D721Med (cell line): ENCODE measurements at regions not wholly inside any gene's neighbourhood (a gene's known extent, or its start where the extent isn't known, plus 50 kb on each side); places are given as distances from the start of the nearest gene placed in this dataset.

Source experiments
- DNase-seq: peaks from one replicate; pipeline ENCODE4 v3.0.0; 2011; ENCODE audit warnings: low spot score; ENCODE audit not compliant: insufficient read length
- FAIRE-seq: peaks from 2 replicates; lab custom pipeline; 2011; peaks lifted over from hg19 to GRCh38; lab: Jason Lieb, UNC
- TF ChIP-seq, protein P1 (sequence below): IDR thresholded peaks from 2 replicates; pipeline ENCODE4 v1.5.1; 2012; ENCODE audit warnings: mild to moderate bottlenecking, control low read depth; ENCODE audit not compliant: insufficient read depth; ENCODE audit errors: missing control alignments

DNA sequence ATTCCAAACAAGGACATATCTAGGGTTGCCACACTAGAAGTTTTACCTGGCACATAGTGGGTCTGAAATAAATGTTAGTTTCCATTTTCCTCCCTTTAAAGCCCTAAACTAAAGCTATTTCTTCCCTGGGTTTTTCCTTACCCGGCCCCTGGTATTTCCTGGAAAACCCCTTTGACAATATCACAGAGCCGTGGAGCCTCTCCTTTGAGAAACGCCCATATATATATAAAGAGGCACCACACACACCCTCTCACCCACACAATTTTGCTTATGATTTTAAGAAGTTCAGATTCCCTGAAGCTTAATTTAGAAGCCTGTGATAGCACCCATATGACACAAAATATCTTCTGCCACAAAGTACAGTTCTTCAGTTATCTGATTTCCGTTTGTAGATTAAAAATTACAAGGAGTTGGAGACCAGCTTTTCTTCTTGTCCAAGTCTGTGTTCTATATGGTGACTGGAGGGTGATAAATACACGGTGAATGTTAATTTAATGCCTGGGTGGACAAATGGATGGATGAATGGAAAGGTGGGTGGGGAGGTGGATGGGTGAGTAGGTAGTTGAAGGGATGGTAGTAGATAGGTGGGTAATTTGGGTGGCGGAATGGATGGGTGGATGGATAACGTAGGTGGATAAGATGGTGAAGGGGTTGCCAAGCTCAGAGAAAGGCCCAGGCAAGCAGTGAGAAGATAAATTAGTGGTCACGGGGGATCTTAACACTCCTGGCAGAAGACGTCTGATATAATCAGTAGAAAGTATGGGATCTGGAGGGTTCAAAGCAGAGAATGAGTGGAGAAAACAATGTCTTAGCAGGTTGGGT, 154.4 kb upstream of the FGGY start:
- TF ChIP-seq, protein P1, sequence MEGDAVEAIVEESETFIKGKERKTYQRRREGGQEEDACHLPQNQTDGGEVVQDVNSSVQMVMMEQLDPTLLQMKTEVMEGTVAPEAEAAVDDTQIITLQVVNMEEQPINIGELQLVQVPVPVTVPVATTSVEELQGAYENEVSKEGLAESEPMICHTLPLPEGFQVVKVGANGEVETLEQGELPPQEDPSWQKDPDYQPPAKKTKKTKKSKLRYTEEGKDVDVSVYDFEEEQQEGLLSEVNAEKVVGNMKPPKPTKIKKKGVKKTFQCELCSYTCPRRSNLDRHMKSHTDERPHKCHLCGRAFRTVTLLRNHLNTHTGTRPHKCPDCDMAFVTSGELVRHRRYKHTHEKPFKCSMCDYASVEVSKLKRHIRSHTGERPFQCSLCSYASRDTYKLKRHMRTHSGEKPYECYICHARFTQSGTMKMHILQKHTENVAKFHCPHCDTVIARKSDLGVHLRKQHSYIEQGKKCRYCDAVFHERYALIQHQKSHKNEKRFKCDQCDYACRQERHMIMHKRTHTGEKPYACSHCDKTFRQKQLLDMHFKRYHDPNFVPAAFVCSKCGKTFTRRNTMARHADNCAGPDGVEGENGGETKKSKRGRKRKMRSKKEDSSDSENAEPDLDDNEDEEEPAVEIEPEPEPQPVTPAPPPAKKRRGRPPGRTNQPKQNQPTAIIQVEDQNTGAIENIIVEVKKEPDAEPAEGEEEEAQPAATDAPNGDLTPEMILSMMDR: no peak
- DNase-seq: no peak
- FAIRE-seq: no peak

DNA sequence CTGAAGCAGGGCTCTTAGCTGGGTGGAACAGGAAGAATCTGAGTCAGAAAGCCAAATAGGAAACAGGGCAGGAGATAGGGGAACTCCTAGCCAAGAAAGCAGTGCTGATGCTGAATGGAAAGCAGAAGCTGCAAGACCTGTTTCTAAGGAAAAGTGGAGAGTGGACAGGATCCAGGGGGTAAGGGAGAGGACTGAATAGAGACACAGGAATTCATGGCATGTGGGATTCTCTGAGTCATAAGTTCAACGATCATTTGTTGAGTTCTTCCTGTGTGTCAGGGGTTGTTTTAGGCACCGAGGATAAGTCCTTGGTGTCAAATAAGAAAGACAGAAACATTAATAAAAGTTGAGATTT, 153.8 kb upstream of the FGGY start:
- TF ChIP-seq, protein P1: no peak
- DNase-seq (no peak), FAIRE-seq (no peak)

DNA sequence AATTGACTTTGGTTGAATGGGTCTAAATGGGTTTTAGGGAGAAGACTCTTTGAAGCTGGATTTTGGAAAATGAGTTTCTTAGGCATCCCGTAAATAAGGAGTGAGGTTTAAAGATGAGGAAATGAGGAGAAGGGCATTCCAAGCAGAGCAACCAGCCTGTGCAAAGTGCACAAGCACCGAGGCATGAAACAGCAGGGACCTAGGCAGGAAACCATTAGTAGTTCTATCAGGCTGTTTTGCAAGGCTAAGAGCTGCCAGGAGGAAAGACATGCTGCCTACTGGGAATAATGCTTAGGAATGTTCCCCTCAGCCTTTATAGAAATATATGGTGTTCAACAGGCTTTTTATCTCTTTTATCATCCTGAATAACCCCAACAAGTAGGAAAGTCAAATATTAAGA, 153.1 kb upstream of the FGGY start:
- no peak for FAIRE-seq
- DNase-seq: no peak
- TF ChIP-seq, protein P1: no peak

DNA sequence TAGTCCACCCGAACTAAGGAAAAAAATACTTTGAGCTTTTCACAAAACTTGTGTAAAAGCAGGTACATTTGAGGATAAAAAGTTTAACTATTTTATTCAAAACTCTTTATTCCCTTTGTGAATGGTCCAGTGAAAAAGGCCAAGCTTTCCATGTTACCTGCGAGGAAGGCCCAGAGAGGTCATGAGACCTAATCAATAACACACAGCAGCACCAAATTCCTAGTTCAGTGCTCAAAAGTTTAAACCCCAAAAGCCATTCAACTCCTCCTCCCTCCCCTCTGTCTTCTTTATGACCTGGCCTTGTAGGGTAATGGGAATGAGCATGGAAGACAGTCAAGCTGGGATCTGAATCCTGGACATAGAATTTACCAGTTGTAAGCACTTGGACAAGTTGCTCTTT, 151.9 kb upstream of the FGGY start:
- DNase-seq: no peak
- TF ChIP-seq, protein P1: no peak
- FAIRE-seq: no peak

DNA sequence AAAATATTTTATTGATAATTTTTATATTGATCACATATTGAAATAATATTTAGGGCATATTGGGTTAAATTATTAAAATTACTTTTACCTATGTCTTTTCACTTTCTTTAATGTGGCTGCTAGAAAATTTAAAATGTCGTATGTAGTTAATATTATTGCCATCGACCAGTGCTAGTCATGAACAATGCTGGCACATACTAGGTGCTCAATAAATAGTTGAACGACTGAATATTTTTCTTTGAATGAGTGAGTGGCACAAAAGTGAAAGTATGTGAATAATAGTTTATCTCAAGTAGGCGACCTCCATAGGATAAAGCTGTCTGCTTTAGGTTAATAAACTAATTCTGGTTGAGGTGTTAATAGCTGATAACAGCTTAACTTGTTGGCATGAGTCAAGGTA, 150.8 kb upstream of the FGGY start:
- TF ChIP-seq, protein P1: no peak
- DNase-seq (no peak), FAIRE-seq (no peak)

DNA sequence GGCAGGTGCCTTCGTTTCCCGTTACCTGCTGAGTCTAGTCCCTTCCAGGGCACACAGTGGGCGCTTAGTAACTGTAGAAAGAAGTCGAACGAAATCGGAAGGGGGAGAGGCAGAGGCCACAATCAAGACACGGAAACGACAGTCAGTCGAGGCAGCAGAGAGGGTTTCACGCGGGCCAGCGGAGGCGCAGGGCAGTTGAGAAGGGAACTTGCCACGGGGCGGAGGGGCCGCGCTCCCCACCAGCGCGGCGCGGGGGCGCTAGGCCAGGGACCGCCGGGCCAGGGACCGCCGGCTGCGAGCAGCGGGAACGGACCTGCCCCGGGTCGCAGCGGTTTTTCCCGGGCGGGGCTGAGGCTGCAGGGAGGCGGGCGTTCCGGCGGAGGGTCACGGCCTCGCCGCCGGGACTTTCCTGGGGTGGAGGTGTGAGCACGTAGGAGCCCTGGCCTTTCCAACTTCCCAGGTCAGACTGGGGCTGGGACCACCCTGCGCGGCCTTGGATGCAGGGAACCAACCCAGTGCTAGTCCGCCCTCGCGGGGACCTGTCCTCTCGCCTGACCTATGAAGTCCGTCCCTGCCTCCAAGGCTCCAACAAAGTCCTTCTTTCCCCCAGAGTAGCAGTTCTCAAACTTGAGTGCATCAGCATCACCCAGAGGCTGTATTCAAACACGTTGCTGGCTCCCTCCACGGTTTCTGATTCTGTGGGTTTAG, 150.1 kb upstream of the FGGY start:
- DNase-seq (no peak), FAIRE-seq (no peak)
- TF ChIP-seq, protein P1: no peak

DNA sequence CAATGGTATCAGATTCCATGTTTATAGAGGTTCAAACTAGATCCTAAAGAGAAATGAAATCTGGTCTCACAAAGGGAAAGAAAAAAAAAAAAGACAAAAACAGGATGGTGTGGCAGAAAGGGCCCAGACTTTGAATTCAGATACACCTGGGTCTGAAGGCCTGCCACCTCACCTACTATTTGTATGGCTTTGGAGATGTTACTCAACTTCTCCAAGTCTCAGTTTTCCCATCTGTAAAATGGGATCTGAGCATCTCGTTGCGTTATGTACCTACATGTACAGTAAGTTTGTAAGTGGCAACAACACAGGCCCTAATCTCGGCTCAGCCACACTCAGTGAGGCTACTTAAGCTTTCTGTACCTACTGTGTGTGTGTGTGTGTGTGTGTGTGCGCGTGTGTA, 147.5 kb upstream of the FGGY start:
- TF ChIP-seq, protein P1: no peak
- DNase-seq: no peak
- no peak for FAIRE-seq
